Mesendoderm (in vitro differentiated cells): ENCODE measurements at regions not wholly inside any gene's neighbourhood (a gene's known extent, or its start where the extent isn't known, plus 50 kb on each side); places are given as distances from the start of the nearest gene placed in this dataset.
A peak's percentile ranks its signal among the peaks of the same experiment; 100 is the strongest.
"Not testable (repeated sequence)": the region's sequence is repeated elsewhere in the genome, so short reads cannot be mapped to it uniquely, and the experiment has no call there.

Experiments used
- DNase-seq: peaks from one replicate; pipeline ENCODE4 v3.0.0; 2013
- H2AK5ac ChIP-seq: 2 replicates; pipeline ENCODE4 v1.6.1; 2013; ENCODE audit warnings: low read length, inconsistent platforms
- H2BK120ac ChIP-seq: 2 replicates; pipeline ENCODE4 v1.6.1; 2013; ENCODE audit warnings: low read depth, mild to moderate bottlenecking, low read length, moderate library complexity, mixed read lengths
- H2BK15ac ChIP-seq: replicated peaks from 2 replicates; pipeline ENCODE4 v1.6.1; 2013; ENCODE audit warnings: low read depth, mild to moderate bottlenecking, moderate library complexity
- H2BK5ac ChIP-seq: 2 replicates; pipeline ENCODE4 v1.6.1; 2013; ENCODE audit warnings: low read length, inconsistent platforms
- H3K18ac ChIP-seq: 2 replicates; pipeline ENCODE4 v1.6.1; 2013; ENCODE audit warnings: mild to moderate bottlenecking, low read length, mixed read lengths
- H3K23ac ChIP-seq: one replicate; pipeline ENCODE4 v1.6.1; 2013; ENCODE audit warnings: low read length
- H3K27ac ChIP-seq: 2 replicates; pipeline ENCODE4 v1.5.1; 2013; ENCODE audit warnings: low read depth, mild to moderate bottlenecking, inconsistent platforms, low read length, moderate library complexity
- H3K27me3 ChIP-seq: 2 replicates; pipeline ENCODE4 v1.6.1; 2013; ENCODE audit warnings: low read length, control low read depth, mild to moderate bottlenecking, inconsistent platforms; ENCODE audit not compliant: insufficient read depth, poor library complexity
- H3K36me3 ChIP-seq: 2 replicates; pipeline ENCODE4 v1.6.1; 2013; ENCODE audit warnings: low read length, inconsistent platforms; ENCODE audit not compliant: control insufficient read depth, insufficient read depth
- H3K4ac ChIP-seq: one replicate; pipeline ENCODE4 v1.6.1; 2013; ENCODE audit warnings: low read depth, mild to moderate bottlenecking, low read length, moderate library complexity
- H3K4me1 ChIP-seq: 2 replicates; pipeline ENCODE4 v1.6.1; 2013; ENCODE audit warnings: low read depth, low read length, inconsistent platforms; ENCODE audit not compliant: control insufficient read depth
- H3K4me2 ChIP-seq: 2 replicates; pipeline ENCODE4 v1.6.1; 2013; ENCODE audit warnings: low read length
- H3K4me3 ChIP-seq: 2 replicates; pipeline ENCODE4 v1.5.1; 2013; ENCODE audit warnings: mild to moderate bottlenecking, low read length
- H3K56ac ChIP-seq: one replicate; pipeline ENCODE4 v1.6.1; 2013; ENCODE audit warnings: low read length
- H3K79me1 ChIP-seq: 2 replicates; pipeline ENCODE4 v1.6.1; 2013; ENCODE audit warnings: low read length, inconsistent platforms
- H3K79me2 ChIP-seq: 2 replicates; pipeline ENCODE4 v1.6.1; 2013; ENCODE audit warnings: mild to moderate bottlenecking, low read length; ENCODE audit not compliant: control insufficient read depth, insufficient read depth
- H3K9ac ChIP-seq: 2 replicates; pipeline ENCODE4 v1.6.1; 2013; ENCODE audit warnings: low read length, inconsistent platforms
- H4K5ac ChIP-seq: one replicate; pipeline ENCODE4 v1.6.1; 2013; ENCODE audit warnings: low read length
- H4K8ac ChIP-seq: one replicate; pipeline ENCODE4 v1.6.1; 2013; ENCODE audit warnings: low read depth, mild to moderate bottlenecking, control low read depth, low read length, moderate library complexity
- WGBS: extraction: QIAGEN DNeasy Blood & Tissue Kit; methylation state at CpG from one replicate; pipeline ENCODE4 v1.1.7; 2013; ENCODE audit warnings: low lambda C conversion rate, missing lambda C conversion rate; ENCODE audit not compliant: insufficient coverage; ENCODE audit errors: extremely low coverage; 5-methylcytosine and 5-hydroxymethylcytosine counted together

GRCh38 chr1:198404632-198405031 lies 135.8 kb downstream of the ATP6V1G3 start:
- H3K4me2 ChIP-seq, H3K27me3 ChIP-seq, H4K5ac ChIP-seq, H3K27ac ChIP-seq, H3K36me3 ChIP-seq, H3K79me1 ChIP-seq, H3K4me3 ChIP-seq, H3K23ac ChIP-seq, H3K56ac ChIP-seq, H3K9ac ChIP-seq, DNase-seq, H3K4me1 ChIP-seq, H2BK120ac ChIP-seq, H2BK15ac ChIP-seq, H3K79me2 ChIP-seq, H3K18ac ChIP-seq, H4K8ac ChIP-seq, H2BK5ac ChIP-seq, H3K4ac ChIP-seq, H2AK5ac ChIP-seq: not testable (repeated sequence)
- no CpG with 5 or more reads among the region's 8 CpGs for WGBS

DNA sequence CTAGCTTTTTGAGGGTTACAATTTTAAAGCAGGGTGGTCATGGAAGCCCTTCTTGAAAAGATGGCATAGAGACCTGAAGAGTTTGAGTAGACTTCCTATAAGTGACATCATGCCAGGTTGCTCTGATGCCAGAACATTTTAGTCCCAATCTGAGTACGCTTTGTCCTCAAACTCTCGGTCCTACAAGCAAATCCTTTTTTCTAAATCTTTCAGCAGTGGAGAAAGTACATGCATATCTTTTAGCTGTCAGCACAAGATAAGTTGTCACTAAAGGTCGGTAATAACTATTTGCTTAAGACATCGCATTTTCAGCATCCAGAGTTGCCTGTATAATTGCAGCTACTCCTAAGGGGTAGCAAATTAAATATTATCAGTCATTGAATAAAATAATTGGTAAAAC lies 140.4 kb downstream of the ATP6V1G3 start:
- no peak overlapping the region for H3K56ac ChIP-seq
- no peak overlapping the region for H3K18ac ChIP-seq
- H3K27ac ChIP-seq, result no peak overlapping the region
- H3K79me2 ChIP-seq, result no peaks in the 10 kb centered on the region
- no peak overlapping the region for H2BK15ac ChIP-seq
- no peaks in the 10 kb centered on the region for H3K36me3 ChIP-seq
- H4K5ac ChIP-seq, result no peak overlapping the region
- no peak overlapping the region for H2BK120ac ChIP-seq
- H3K23ac ChIP-seq, result no peak overlapping the region
- whole genome bisulfite sequencing, result no CpG with 5 or more reads among the region's 4 CpGs
- H3K4me1 ChIP-seq, result no peaks in the 10 kb centered on the region
- no peak overlapping the region for H3K9ac ChIP-seq
- no peaks in the 10 kb centered on the region for H3K27me3 ChIP-seq
- H3K4me3 ChIP-seq, result no peak overlapping the region
- no peak overlapping the region for H3K4ac ChIP-seq
- DNase-seq, result no peak
- no peak overlapping the region for H2AK5ac ChIP-seq
- H2BK5ac ChIP-seq, result no peak overlapping the region
- H3K79me1 ChIP-seq, result no peaks in the 10 kb centered on the region
- no peak overlapping the region for H4K8ac ChIP-seq
- H3K4me2 ChIP-seq, result no peak overlapping the region

GRCh38 chr1:198399452-198399851 lies 141.0 kb downstream of the ATP6V1G3 start:
- H3K4me3 ChIP-seq, result no peak overlapping the region
- no peak overlapping the region for H3K56ac ChIP-seq
- no peak overlapping the region for H3K9ac ChIP-seq
- no peaks in the 10 kb centered on the region for H3K36me3 ChIP-seq
- H3K4me2 ChIP-seq, result no peak overlapping the region
- no peak overlapping the region for H3K23ac ChIP-seq
- H4K5ac ChIP-seq, result no peak overlapping the region
- no peak overlapping the region for H3K4ac ChIP-seq
- no CpG with 5 or more reads among the region's 1 CpG for WGBS
- H4K8ac ChIP-seq, result no peak overlapping the region
- no peak overlapping the region for H2AK5ac ChIP-seq
- H3K18ac ChIP-seq, result no peak overlapping the region
- H3K27ac ChIP-seq, result no peak overlapping the region
- DNase-seq, result no peak
- H3K4me1 ChIP-seq, result no peaks in the 10 kb centered on the region
- H2BK15ac ChIP-seq, result no peak overlapping the region
- H3K79me1 ChIP-seq, result no peaks in the 10 kb centered on the region
- no peaks in the 10 kb centered on the region for H3K27me3 ChIP-seq
- H2BK5ac ChIP-seq, result no peak overlapping the region
- no peak overlapping the region for H2BK120ac ChIP-seq
- H3K79me2 ChIP-seq, result no peaks in the 10 kb centered on the region

- no CpG with 5 or more reads among the region's 2 CpGs for WGBS
- Histone ChIP-seq H3K56ac (no peak overlapping the region), H4K8ac (no peak overlapping the region)
Measured at GRCh38 chr1:198397208-198397808, 143.2 kb downstream of the ATP6V1G3 start.

GRCh38 chr1:198391393-198392020 lies 149.0 kb downstream of the ATP6V1G3 start:
- Histone ChIP-seq H3K4me2 (no peak overlapping the region), H3K9ac (no peak overlapping the region), H2BK120ac (no peak overlapping the region), H3K79me1 (no peaks in the 10 kb centered on the region), H3K36me3 (no peaks in the 10 kb centered on the region), H2AK5ac (no peak overlapping the region), H3K27ac (no peak overlapping the region), H3K4ac (no peak overlapping the region), H3K4me1 (no peaks in the 10 kb centered on the region), H3K79me2 (no peaks in the 10 kb centered on the region), H4K8ac (no peak overlapping the region), H3K56ac (no peak overlapping the region), H3K4me3 (no peak overlapping the region), H2BK5ac (no peak overlapping the region), H4K5ac (no peak overlapping the region), H3K27me3 (no peaks in the 10 kb centered on the region), H2BK15ac (no peak overlapping the region), H3K23ac (no peak overlapping the region), H3K18ac (no peak overlapping the region)
- WGBS, result no CpG with 5 or more reads among the region's 10 CpGs
- no peak for DNase-seq

More at GRCh38 chr1:198397208-198397808, 143.2 kb downstream of the ATP6V1G3 start:
- H3K79me2 ChIP-seq, result no peaks in the 10 kb centered on the region
- no peak overlapping the region for H3K27ac ChIP-seq
- no peaks in the 10 kb centered on the region for H3K4me1 ChIP-seq
- H3K4ac ChIP-seq, result no peak overlapping the region
- no peak overlapping the region for H2BK5ac ChIP-seq
- H2BK15ac ChIP-seq, result no peak overlapping the region
- H4K5ac ChIP-seq, result no peak overlapping the region
- H3K27me3 ChIP-seq, result no peaks in the 10 kb centered on the region
- no peak overlapping the region for H3K9ac ChIP-seq
- no peak for DNase-seq
- no peaks in the 10 kb centered on the region for H3K36me3 ChIP-seq
- no peak overlapping the region for H3K4me2 ChIP-seq
- no peak overlapping the region for H3K18ac ChIP-seq
- H3K4me3 ChIP-seq, result no peak overlapping the region
- H3K79me1 ChIP-seq, result no peaks in the 10 kb centered on the region
- no peak overlapping the region for H2BK120ac ChIP-seq
- H3K23ac ChIP-seq, result no peak overlapping the region
- no peak overlapping the region for H2AK5ac ChIP-seq

- no peak overlapping the region for H2BK15ac ChIP-seq
- no peak overlapping the region for H3K18ac ChIP-seq
- no peak overlapping the region for H2BK120ac ChIP-seq
- no peak overlapping the region for H2AK5ac ChIP-seq
- no CpG with 5 or more reads among the region's 3 CpGs for WGBS
- no peak overlapping the region for H2BK5ac ChIP-seq
- no peaks in the 10 kb centered on the region for H3K4me1 ChIP-seq
- H3K36me3 ChIP-seq, result no peaks in the 10 kb centered on the region
- no peak overlapping the region for H4K5ac ChIP-seq
- no peak overlapping the region for H3K56ac ChIP-seq
- peak overlapping the region; percentile 89 for H3K23ac ChIP-seq
- no peak overlapping the region for H3K27ac ChIP-seq
- H3K9ac ChIP-seq, result no peak overlapping the region
- H3K4me2 ChIP-seq, result no peak overlapping the region
- no peaks in the 10 kb centered on the region for H3K79me1 ChIP-seq
- H3K4ac ChIP-seq, result no peak overlapping the region
- no peaks in the 10 kb centered on the region for H3K79me2 ChIP-seq
- H3K4me3 ChIP-seq, result no peak overlapping the region
- no peak overlapping the region for H4K8ac ChIP-seq
- DNase-seq, result peak; percentile 3
- H3K27me3 ChIP-seq, result no peaks in the 10 kb centered on the region
Measured at GRCh38 chr1:198387587-198387986, 152.9 kb downstream of the ATP6V1G3 start.
